HCT116 (cell line): ENCODE measurements at regions not wholly inside any gene's neighbourhood (a gene's known extent, or its start where the extent isn't known, plus 50 kb on each side); places are given as distances from the start of the nearest gene placed in this dataset.

Source experiments
- CEBPB ChIP-seq: IDR thresholded peaks from 2 replicates; pipeline ENCODE4 v1.6.1; 2012; ENCODE audit warnings: low read depth
- CTCF ChIP-seq, 3 experiments: fragments of 200-600 bp in 1 of 3; sonication (generic) in 1 of 3; IDR thresholded peaks in 2 of 3; conservative IDR thresholded peaks in 1 of 3; 2 replicates each; pipeline ENCODE4 v1.5.1; 2012 to 2017; ENCODE audit warnings: low read depth in 2 of 3, low read length in 2 of 3, antibody characterized with exemption in 1 of 3, borderline replicate concordance in 1 of 3, control low read depth in 1 of 3, mild to moderate bottlenecking in 1 of 3, mixed read lengths in 1 of 3, mixed run types in 1 of 3, moderate library complexity in 1 of 3; ENCODE audit not compliant: insufficient read depth in 1 of 3
- EGR1 ChIP-seq: IDR thresholded peaks from 2 replicates; pipeline ENCODE4 v1.6.1; 2012; ENCODE audit warnings: low read depth
- EZH2 ChIP-seq: fragments of 200-600 bp; sonication (generic); IDR thresholded peaks from 2 replicates; pipeline ENCODE4 v1.6.1; 2017; ENCODE audit warnings: antibody characterized with exemption, mixed run types
- JUND ChIP-seq: IDR thresholded peaks from 2 replicates; pipeline ENCODE4 v1.6.1; 2012
- MAX ChIP-seq: IDR thresholded peaks from 2 replicates; pipeline ENCODE4 v1.6.1; 2012
- POLR2A ChIP-seq: IDR thresholded peaks from 2 replicates; pipeline ENCODE4 v1.7.0; 2011; ENCODE audit warnings: borderline replicate concordance; ENCODE audit not compliant: insufficient read depth, insufficient read length; ENCODE audit errors: extremely low read depth
- POLR2AphosphoS5 ChIP-seq: IDR thresholded peaks from 2 replicates; pipeline ENCODE4 v1.6.1; 2011; ENCODE audit warnings: mild to moderate bottlenecking, low read depth, low read length, moderate library complexity
- RAD21 ChIP-seq: IDR thresholded peaks from 2 replicates; pipeline ENCODE4 v1.6.1; 2012; ENCODE audit warnings: low read depth, mild to moderate bottlenecking
- SP1 ChIP-seq: IDR thresholded peaks from 2 replicates; pipeline ENCODE4 v1.6.1; 2012; ENCODE audit warnings: low read depth
- YY1 ChIP-seq: IDR thresholded peaks from 2 replicates; pipeline ENCODE4 v1.6.1; 2011; ENCODE audit warnings: low read length, low read depth, moderate library complexity, mild to moderate bottlenecking; ENCODE audit not compliant: insufficient replicate concordance; ENCODE audit errors: extremely low read depth

GRCh38 chr11:86736291-86737143, 63.8 kb upstream of the PRSS23 start:
- TF ChIP-seq MAX: no peak
- no peak for TF ChIP-seq CEBPB
- TF ChIP-seq POLR2AphosphoS5: no peak
- TF ChIP-seq POLR2A: no peak
- TF ChIP-seq CTCF (IDR thresholded peaks at IDR 0.05 in 2 of 3, conservative IDR thresholded peaks at IDR 0.05 in 1 of 3; ENCODE audit: borderline replicate concordance in 1 of 3, insufficient read depth in 1 of 3, low read depth in 2 of 3, low read length in 2 of 3): no peak
- no peak for TF ChIP-seq EZH2
- no peak for TF ChIP-seq JUND
- no peak for TF ChIP-seq SP1
- TF ChIP-seq YY1: no peak
- TF ChIP-seq RAD21: no peak
- TF ChIP-seq EGR1: no peak
